Mesothelial cell of epicardium (in vitro differentiated cells): ENCODE measurements at regions not wholly inside any gene's neighbourhood (a gene's known extent, or its start where the extent isn't known, plus 50 kb on each side); places are given as distances from the start of the nearest gene placed in this dataset.

ENCODE experiments used
- DNase-seq, 2 experiments: peaks; one replicate each; pipeline ENCODE4 v3.0.0; 2021; ENCODE audit warnings: low spot score in 2 of 2; ENCODE audit not compliant: unreplicated experiment in 2 of 2
- H3K27ac Mint-ChIP-seq: 2 replicates; pipeline ENCODE4 v1.8.0; 2021; ENCODE audit warnings: mixed read lengths
- H3K27me3 Mint-ChIP-seq: 2 replicates; pipeline ENCODE4 v1.8.0; 2021; ENCODE audit warnings: low read depth, mixed read lengths
- H3K36me3 Mint-ChIP-seq: 2 replicates; pipeline ENCODE4 v1.8.0; 2021; ENCODE audit warnings: mixed read lengths
- H3K4me1 Mint-ChIP-seq: 2 replicates; pipeline ENCODE4 v1.8.0; 2021; ENCODE audit warnings: mixed read lengths
- H3K4me3 Mint-ChIP-seq: 2 replicates; pipeline ENCODE4 v1.8.0; 2021; ENCODE audit warnings: mild to moderate bottlenecking, moderate library complexity, mixed read lengths
- H3K9me3 Mint-ChIP-seq: 2 replicates; pipeline ENCODE4 v1.8.0; 2021; ENCODE audit warnings: mixed read lengths
- TF ChIP-seq, protein P1 (sequence below): fragments of 200-600 bp; sonication (generic); IDR thresholded peaks from one replicate; pipeline ENCODE4 v1.5.0; 2021; ENCODE audit warnings: antibody characterized with exemption; ENCODE audit not compliant: unreplicated experiment

GRCh38 chr5:163596608-163597315 is 91.3 kb downstream of the MAT2B start:
- H3K4me3 Mint-ChIP-seq, result no peak overlapping the region
- H3K36me3 Mint-ChIP-seq, result no peaks in the 10 kb centered on the region
- H3K27ac Mint-ChIP-seq, result no peak overlapping the region
- H3K9me3 Mint-ChIP-seq, result peaks cover 7% of the 10 kb centered on the region
- TF ChIP-seq, protein P1, sequence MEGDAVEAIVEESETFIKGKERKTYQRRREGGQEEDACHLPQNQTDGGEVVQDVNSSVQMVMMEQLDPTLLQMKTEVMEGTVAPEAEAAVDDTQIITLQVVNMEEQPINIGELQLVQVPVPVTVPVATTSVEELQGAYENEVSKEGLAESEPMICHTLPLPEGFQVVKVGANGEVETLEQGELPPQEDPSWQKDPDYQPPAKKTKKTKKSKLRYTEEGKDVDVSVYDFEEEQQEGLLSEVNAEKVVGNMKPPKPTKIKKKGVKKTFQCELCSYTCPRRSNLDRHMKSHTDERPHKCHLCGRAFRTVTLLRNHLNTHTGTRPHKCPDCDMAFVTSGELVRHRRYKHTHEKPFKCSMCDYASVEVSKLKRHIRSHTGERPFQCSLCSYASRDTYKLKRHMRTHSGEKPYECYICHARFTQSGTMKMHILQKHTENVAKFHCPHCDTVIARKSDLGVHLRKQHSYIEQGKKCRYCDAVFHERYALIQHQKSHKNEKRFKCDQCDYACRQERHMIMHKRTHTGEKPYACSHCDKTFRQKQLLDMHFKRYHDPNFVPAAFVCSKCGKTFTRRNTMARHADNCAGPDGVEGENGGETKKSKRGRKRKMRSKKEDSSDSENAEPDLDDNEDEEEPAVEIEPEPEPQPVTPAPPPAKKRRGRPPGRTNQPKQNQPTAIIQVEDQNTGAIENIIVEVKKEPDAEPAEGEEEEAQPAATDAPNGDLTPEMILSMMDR, result no peak
- DNase-seq, result no peak
- H3K27me3 Mint-ChIP-seq, result peaks cover 11% of the 10 kb centered on the region
- H3K4me1 Mint-ChIP-seq, result no peaks in the 10 kb centered on the region

GRCh38 chr5:163604013-163604412 is 98.6 kb downstream of the MAT2B start:
- H3K27ac Mint-ChIP-seq, result no peak overlapping the region
- no peak overlapping the region for H3K4me3 Mint-ChIP-seq
- H3K27me3 Mint-ChIP-seq, result peaks cover 7% of the 10 kb centered on the region
- no peaks in the 10 kb centered on the region for H3K9me3 Mint-ChIP-seq
- no peak for DNase-seq
- H3K4me1 Mint-ChIP-seq, result peaks cover 11% of the 10 kb centered on the region
- TF ChIP-seq, protein P1, result no peak
- no peaks in the 10 kb centered on the region for H3K36me3 Mint-ChIP-seq

DNA sequence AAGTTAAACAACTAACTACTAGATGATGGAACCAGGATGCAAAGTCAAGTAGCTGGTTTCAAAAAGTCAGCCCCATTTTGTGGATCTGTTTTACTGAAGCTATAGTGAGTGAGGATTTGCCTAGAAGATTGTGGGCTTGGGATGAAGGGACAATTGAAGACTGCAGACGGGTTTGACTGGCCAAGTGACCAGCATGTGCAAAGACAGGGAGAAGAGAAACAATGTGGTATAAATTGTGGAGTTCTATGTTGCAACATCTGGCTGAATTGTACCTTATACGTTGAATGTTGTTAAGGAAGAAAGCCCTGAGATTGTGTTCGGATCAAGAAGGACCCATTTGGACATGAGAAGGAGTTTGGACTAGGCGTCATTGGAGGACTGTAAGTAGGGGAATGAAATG is 101.8 kb downstream of the MAT2B start:
- TF ChIP-seq, protein P1, result no peak
- H3K36me3 Mint-ChIP-seq, result no peaks in the 10 kb centered on the region
- peaks cover 11% of the 10 kb centered on the region for H3K4me1 Mint-ChIP-seq
- H3K9me3 Mint-ChIP-seq, result no peaks in the 10 kb centered on the region
- H3K4me3 Mint-ChIP-seq, result no peak overlapping the region
- H3K27me3 Mint-ChIP-seq, result peaks cover 3% of the 10 kb centered on the region
- H3K27ac Mint-ChIP-seq, result no peak overlapping the region
- DNase-seq, result no peak

DNA sequence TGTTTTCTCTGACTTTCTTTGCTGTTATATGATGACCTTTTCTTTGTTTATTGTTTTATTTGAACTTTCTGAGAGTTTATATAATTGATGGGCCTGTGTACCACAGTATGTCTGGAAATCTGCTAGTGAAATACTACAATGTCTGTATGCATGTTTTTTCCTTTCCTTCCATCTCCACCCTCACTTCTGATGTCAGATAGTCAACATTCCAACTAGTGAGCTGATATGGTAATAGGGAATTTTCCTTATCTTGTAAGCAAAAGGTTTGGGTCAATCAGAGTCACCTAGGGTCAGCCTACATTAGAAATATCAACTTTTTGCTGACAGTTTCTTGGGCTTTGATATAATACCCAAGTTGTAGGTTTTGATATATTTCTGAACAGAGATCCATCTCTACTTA is 103.2 kb downstream of the MAT2B start:
- no peaks in the 10 kb centered on the region for H3K36me3 Mint-ChIP-seq
- H3K9me3 Mint-ChIP-seq, result no peaks in the 10 kb centered on the region
- peaks cover 3% of the 10 kb centered on the region for H3K27me3 Mint-ChIP-seq

GRCh38 chr5:163609910-163610309 is 104.5 kb downstream of the MAT2B start:
- H3K27ac Mint-ChIP-seq, result no peak overlapping the region
- no peak for DNase-seq
- H3K36me3 Mint-ChIP-seq, result no peaks in the 10 kb centered on the region
- H3K4me1 Mint-ChIP-seq, result peaks cover 11% of the 10 kb centered on the region
- H3K9me3 Mint-ChIP-seq, result no peaks in the 10 kb centered on the region
- TF ChIP-seq, protein P1, result no peak
- peaks cover 5% of the 10 kb centered on the region for H3K27me3 Mint-ChIP-seq
- no peak overlapping the region for H3K4me3 Mint-ChIP-seq

More for the DNA sequence above, 103.2 kb downstream of the MAT2B start:
- TF ChIP-seq, protein P1, result no peak
- H3K4me3 Mint-ChIP-seq, result no peak overlapping the region
- H3K27ac Mint-ChIP-seq, result no peak overlapping the region
- peaks cover 11% of the 10 kb centered on the region for H3K4me1 Mint-ChIP-seq
- no peak for DNase-seq
